Esophagus muscularis mucosa (tissue), 4 donors: ENCODE measurements at regions not wholly inside any gene's neighbourhood (a gene's known extent, or its start where the extent isn't known, plus 50 kb on each side); places are given as distances from the start of the nearest gene placed in this dataset.

Experiments
- DNase-seq: peaks from one replicate; pipeline ENCODE4 v3.0.0-alpha.2; 2017; ENCODE audit errors: extremely low spot score
- H3K27ac ChIP-seq, 4 donors: fragments of 200-600 bp; sonication (generic); replicated peaks in 1 of 4; 1 replicate in 3 of 4; 2 replicates in 1 of 4; pipeline ENCODE4 v1.5.1; 2016 to 2019; ENCODE audit warnings: mild to moderate bottlenecking in 1 of 4
- H3K27me3 ChIP-seq, 4 donors: fragments of 200-600 bp; sonication (generic); one replicate each; pipeline versions ENCODE4 v1.5.1 to v1.6.0; 2016 to 2019
- H3K36me3 ChIP-seq, 4 donors: fragments of 200-600 bp; sonication (generic); one replicate each; pipeline ENCODE4 v1.5.1; 2016 to 2019
- H3K4me1 ChIP-seq, 4 donors: fragments of 200-600 bp; sonication (generic); one replicate each; pipeline ENCODE4 v1.5.1; 2016 to 2019
- H3K4me3 ChIP-seq, 4 donors: fragments of 200-600 bp; sonication (generic); 1 replicate in 2 of 4; 2 replicates in 2 of 4; pipeline ENCODE4 v1.5.1; 2016 to 2019; ENCODE audit warnings: mild to moderate bottlenecking in 4 of 4, moderate library complexity in 1 of 4
- H3K9me3 ChIP-seq, 4 donors: fragments of 200-600 bp; sonication (generic); 1 replicate in 3 of 4; 2 replicates in 1 of 4; pipeline ENCODE4 v1.5.1; 2016 to 2019
- EP300 ChIP-seq: sonication (generic); formaldehyde crosslinking; IDR thresholded peaks from one replicate; pipeline ENCODE4 v1.6.1; 2017; ENCODE audit warnings: antibody characterized with exemption
- POLR2A ChIP-seq: fragments of 450-650 bp; IDR thresholded peaks from one replicate; pipeline ENCODE4 v1.6.1; 2017; ENCODE audit warnings: antibody characterized with exemption, moderate library complexity, mild to moderate bottlenecking, low read depth
- POLR2AphosphoS5 ChIP-seq, 2 donors: sonication (generic); formaldehyde crosslinking; IDR thresholded peaks; one replicate each; pipeline ENCODE4 v1.6.1; 2017; ENCODE audit warnings: antibody characterized with exemption in 2 of 2
- WGBS: methylation state at CpG from one replicate; pipeline ENCODE4 v1.1.5; 2018; 5-methylcytosine and 5-hydroxymethylcytosine counted together
- intact Hi-C: fragments of 100-400 bp; cut with DNase I; formaldehyde crosslinking; loops from one replicate; pipeline ENCODE4 v1.15.1; 2023
- TF ChIP-seq, protein P1 (sequence below), 3 experiments: fragments of 200-600 bp in 2 of 3; fragments of 450-650 bp in 1 of 3; sonication (generic) in 2 of 3; IDR thresholded peaks; one replicate each; pipeline ENCODE4 v1.5.1; 2017 to 2019; ENCODE audit warnings: antibody characterized with exemption in 3 of 3, mild to moderate bottlenecking in 2 of 3, moderate library complexity in 1 of 3

DNA sequence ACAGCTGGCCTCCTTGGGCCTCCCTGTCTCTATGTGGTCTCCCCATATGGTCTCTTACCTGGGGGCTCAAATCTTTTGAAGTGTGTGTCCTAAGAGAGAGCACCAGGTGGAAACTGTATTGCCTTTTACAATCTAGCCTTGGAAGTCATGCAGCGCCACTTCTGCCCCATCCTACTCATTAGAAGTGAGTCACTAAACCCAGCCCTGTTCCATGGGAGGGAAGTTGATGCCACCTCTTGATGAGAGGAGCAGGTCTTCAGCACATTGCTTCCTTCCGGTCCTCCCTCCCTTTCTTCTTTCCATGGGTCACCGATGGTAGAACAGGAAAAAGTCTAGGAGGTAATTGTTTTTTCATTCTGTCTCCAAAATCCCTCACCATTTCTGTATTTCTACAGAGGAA is 156.3 kb downstream of the FOXA2 start:
- TF ChIP-seq, protein P1, sequence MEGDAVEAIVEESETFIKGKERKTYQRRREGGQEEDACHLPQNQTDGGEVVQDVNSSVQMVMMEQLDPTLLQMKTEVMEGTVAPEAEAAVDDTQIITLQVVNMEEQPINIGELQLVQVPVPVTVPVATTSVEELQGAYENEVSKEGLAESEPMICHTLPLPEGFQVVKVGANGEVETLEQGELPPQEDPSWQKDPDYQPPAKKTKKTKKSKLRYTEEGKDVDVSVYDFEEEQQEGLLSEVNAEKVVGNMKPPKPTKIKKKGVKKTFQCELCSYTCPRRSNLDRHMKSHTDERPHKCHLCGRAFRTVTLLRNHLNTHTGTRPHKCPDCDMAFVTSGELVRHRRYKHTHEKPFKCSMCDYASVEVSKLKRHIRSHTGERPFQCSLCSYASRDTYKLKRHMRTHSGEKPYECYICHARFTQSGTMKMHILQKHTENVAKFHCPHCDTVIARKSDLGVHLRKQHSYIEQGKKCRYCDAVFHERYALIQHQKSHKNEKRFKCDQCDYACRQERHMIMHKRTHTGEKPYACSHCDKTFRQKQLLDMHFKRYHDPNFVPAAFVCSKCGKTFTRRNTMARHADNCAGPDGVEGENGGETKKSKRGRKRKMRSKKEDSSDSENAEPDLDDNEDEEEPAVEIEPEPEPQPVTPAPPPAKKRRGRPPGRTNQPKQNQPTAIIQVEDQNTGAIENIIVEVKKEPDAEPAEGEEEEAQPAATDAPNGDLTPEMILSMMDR (IDR thresholded peaks at IDR 0.05): no peak
- TF ChIP-seq EP300 (no peak), POLR2A (no peak), POLR2AphosphoS5 (IDR thresholded peaks at IDR 0.05) (no peak)
- Histone ChIP-seq H3K36me3 (no peaks in the 10 kb centered on the region), H3K27me3 (peaks cover 0 to 33% (median 0%) of the 10 kb centered on the region in 4 donors), H3K4me3 (no peak overlapping the region), H3K4me1 (no peaks in the 10 kb centered on the region), H3K27ac (no peak overlapping the region), H3K9me3 (no peaks in the 10 kb centered on the region)
- 94% methylated on average over 3 of the region's 3 CpGs for WGBS
- DNase-seq: no peak
- intact Hi-C loops: no loop called here

DNA sequence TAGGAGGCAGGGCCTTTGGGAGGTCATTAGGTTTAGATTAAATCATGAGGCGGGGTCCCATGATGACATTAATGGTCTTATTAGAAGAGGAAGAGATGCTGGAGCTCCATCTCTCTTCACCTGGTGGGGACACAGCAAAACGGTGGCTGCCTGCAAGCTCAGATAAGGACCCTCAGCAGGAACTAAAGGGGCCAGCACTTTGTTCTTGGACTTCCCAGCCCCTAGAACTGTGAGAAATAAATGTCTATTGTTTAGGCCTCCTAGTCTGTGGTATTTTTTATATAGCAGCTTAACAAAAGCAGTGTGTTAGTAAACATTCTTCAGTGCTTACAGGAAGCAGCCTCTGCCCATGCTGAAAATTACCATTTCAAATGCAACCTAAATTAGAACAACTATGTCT is 157.6 kb downstream of the FOXA2 start:
- H3K4me1 ChIP-seq: no peaks in the 10 kb centered on the region
- DNase-seq: no peak
- H3K4me3 ChIP-seq: no peak overlapping the region
- no peaks in the 10 kb centered on the region for H3K36me3 ChIP-seq
- peaks cover 0 to 33% (median 0%) of the 10 kb centered on the region in 4 donors for H3K27me3 ChIP-seq
- WGBS: 100% methylated on average over 1 of the region's 2 CpGs
- intact Hi-C loops: no loop called here
- H3K27ac ChIP-seq: no peak overlapping the region
- TF ChIP-seq, protein P1 (IDR thresholded peaks at IDR 0.05): no peak
- TF ChIP-seq POLR2A: no peak
- no peak for TF ChIP-seq POLR2AphosphoS5 (IDR thresholded peaks at IDR 0.05)
- TF ChIP-seq EP300: no peak
- no peaks in the 10 kb centered on the region for H3K9me3 ChIP-seq

DNA sequence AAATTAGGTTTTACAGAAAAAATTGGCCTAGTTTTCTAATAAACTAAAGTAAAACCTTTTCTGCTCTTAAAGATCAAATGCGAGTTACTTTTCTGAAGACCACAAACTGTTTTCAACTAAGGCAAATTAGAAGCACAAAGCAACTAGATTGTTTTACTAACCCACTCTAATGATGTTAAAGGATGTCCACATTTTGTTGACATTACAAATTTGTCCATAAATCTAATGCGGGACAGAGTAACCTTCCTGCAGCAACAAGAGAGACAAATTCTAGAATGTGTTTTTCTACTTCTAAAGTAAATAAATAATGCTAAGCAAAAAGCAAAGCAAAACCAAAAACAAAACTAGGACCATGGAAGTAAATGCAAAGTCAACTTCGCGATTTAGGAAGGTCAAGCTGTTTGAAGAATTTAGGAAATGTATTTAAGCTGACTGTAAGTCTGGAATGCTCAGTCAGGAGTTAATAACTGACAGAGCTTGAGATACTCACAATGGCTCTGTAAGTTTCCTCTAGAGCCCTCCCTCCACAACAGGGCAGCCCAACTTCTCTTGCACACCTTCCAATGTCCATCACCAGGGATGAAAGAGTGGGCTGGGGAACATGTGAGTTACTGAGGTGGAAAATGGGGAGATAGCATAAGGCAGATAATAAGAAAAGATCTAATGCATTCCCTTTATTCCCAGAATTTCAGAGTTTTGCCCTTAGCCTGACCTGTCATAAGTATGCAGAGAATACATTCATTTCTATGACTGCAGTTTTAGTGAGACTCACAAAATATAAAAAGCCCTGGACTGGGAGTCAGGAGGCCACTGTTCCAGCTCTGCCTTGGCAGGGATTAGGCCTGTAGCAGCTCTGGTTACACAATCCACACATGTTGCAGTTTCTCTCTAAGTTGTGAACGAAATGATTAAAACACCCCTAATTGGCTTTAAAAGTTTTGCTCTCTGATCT is 158.8 kb downstream of the FOXA2 start:
- Histone ChIP-seq H3K4me1 (no peaks in the 10 kb centered on the region), H3K4me3 (no peak overlapping the region), H3K27me3 (peaks cover 0 to 28% (median 0%) of the 10 kb centered on the region in 4 donors), H3K27ac (no peak overlapping the region), H3K36me3 (no peaks in the 10 kb centered on the region), H3K9me3 (no peaks in the 10 kb centered on the region)
- TF ChIP-seq EP300: no peak
- TF ChIP-seq POLR2AphosphoS5 (IDR thresholded peaks at IDR 0.05): no peak
- no peak for TF ChIP-seq POLR2A
- TF ChIP-seq, protein P1 (IDR thresholded peaks at IDR 0.05): no peak
- intact Hi-C loops: no loop called here
- DNase-seq: no peak
- WGBS: 68% methylated on average over 5 of the region's 5 CpGs

DNA sequence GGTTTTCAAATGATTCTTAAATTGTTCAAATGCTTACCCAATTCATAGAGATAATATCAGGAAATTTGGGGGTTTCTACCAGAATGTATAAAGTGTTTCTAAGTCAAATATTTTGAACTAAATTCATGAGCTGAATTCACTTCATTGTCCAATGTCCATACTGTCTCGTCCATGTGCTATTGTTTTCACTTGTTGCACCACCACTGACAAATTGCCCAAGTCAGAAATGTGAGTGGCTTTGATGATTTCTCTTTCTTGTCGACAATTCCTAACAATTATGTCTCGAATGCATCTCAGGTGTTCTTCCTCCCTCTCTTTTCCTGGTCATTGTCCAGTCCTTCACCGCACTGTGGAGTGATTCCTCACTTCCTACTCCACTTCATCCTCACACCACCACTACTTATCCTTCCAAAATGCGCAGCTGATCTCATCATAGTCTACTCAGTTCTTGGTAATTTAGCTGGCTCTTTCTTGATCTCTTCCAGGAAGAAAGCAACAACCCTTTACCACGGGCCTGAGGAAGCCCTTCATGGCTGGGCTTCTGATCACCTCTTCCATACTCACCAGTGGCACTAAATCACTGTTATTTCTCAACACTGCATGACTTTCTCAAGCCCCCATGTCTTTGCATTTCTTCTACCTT is 161.1 kb downstream of the FOXA2 start:
- intact Hi-C loops: no loop called here
- TF ChIP-seq EP300 (no peak), POLR2A (no peak), POLR2AphosphoS5 (IDR thresholded peaks at IDR 0.05) (no peak)
- Histone ChIP-seq H3K4me3 (no peak overlapping the region), H3K9me3 (no peaks in the 10 kb centered on the region), H3K27ac (no peak overlapping the region), H3K27me3 (peaks cover 0 to 7% (median 0%) of the 10 kb centered on the region in 4 donors), H3K36me3 (no peaks in the 10 kb centered on the region), H3K4me1 (no peaks in the 10 kb centered on the region)
- no peak for DNase-seq
- WGBS: 73% methylated on average over 6 of the region's 6 CpGs

DNA sequence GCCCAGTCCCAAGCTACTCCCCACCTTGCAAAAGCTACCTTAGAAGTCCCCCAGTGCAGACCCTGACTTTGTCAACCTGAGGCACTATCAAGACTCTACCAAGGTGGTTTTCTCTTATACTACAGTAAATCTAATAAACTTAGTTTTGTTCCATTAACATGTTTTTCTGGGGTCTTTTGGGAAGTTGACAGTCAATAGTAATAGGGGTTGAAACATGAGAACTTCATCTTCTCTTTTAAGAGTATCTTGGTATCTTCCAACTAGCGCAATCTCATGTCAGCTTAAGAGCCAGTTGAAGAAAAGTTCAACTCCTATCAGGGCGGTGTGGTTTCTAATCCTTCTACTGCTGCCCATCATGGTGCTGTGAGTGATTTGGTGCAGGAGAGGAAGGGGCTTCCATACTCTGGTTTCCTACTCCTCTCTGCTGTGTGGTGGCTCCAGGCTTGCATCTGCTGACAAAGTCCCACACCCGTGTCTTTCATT is 164.2 kb downstream of the FOXA2 start:
- Histone ChIP-seq H3K4me1 (no peaks in the 10 kb centered on the region), H3K27ac (no peak overlapping the region), H3K36me3 (no peaks in the 10 kb centered on the region), H3K27me3 (peaks cover 0 to 3% (median 0%) of the 10 kb centered on the region in 4 donors), H3K9me3 (no peaks in the 10 kb centered on the region), H3K4me3 (no peak overlapping the region)
- intact Hi-C loops: no loop called here
- no peak for TF ChIP-seq POLR2A
- no peak for TF ChIP-seq POLR2AphosphoS5 (IDR thresholded peaks at IDR 0.05)
- TF ChIP-seq EP300: no peak
- TF ChIP-seq, protein P1 (IDR thresholded peaks at IDR 0.05): no peak
- no peak for DNase-seq
- 92% methylated on average over 3 of the region's 3 CpGs for WGBS
